Activated CD8-positive, alpha-beta memory T cell treated with anti-CD3 and anti-CD28 coated beads for 1 hour (primary cell): ENCODE measurements at regions not wholly inside any gene's neighbourhood (a gene's known extent, or its start where the extent isn't known, plus 50 kb on each side); places are given as distances from the start of the nearest gene placed in this dataset.

Source experiments
- DNase-seq, 2 donors: peaks; one replicate each; pipeline ENCODE4 v3.0.0-alpha.2; 2020; ENCODE audit warnings: low read depth in 1 of 2; ENCODE audit errors: extremely low read depth in 1 of 2

- no peak for DNase-seq
Measured at GRCh38 chr12:34289431-34290380, 267.4 kb downstream of the ALG10 start.

DNA sequence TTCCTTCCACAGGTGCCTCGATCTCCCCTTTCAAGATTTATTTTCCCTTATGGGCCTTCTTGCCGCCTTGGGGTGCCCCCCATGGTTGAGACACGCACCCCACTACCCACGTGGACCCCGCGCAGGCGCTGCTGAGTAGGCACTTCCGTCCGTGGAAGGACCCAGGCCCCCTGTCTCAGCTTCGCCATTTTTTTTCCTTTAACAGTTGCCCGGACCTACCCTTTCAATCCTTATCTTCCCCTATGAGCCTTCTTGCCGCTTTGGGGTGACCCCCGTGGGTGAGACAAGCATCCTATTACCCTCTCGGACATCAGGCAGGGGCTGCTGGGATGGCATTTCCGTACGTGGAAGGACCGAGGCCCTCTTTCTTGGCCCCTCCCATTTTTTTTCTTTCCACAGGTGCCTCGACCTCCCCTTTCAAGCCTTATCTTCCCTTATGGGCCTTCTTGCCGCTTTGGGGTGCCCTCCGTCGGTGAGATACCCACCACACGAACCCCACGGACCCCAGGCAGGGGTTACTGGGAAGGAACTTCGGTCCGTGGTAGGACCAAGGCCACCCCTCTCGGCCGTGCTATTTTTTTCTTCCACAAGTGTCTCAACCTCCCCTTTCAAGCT lies 268.2 kb downstream of the ALG10 start:
- DNase-seq, result no peak

GRCh38 chr12:34291001-34291400 lies 268.7 kb downstream of the ALG10 start:
- DNase-seq, result no peak

GRCh38 chr12:34291426-34291901 lies 269.2 kb downstream of the ALG10 start:
- no peak for DNase-seq

- DNase-seq, result no peak
Measured at GRCh38 chr12:34292736-34293625, 270.7 kb downstream of the ALG10 start.

DNA sequence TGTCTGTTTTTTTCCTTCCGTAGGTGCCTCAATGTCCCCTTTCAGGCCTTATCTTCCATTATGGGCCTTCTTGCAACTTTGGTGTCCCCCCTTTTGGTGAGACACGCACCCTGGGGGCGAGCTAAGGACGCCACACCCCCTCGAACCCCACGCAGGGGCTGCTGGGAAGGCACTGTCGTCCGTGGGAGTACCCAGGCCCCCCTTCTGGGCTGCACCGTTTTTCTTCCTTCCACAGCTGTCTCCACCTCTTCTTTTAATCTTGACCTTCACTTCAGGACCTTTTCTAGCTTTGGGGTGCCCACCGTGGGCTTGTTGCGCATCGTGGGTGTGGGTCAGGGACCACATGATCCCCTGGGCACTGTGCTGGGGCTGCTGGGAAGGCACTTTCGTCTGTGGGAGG lies 271.8 kb downstream of the ALG10 start:
- no peak for DNase-seq

DNA sequence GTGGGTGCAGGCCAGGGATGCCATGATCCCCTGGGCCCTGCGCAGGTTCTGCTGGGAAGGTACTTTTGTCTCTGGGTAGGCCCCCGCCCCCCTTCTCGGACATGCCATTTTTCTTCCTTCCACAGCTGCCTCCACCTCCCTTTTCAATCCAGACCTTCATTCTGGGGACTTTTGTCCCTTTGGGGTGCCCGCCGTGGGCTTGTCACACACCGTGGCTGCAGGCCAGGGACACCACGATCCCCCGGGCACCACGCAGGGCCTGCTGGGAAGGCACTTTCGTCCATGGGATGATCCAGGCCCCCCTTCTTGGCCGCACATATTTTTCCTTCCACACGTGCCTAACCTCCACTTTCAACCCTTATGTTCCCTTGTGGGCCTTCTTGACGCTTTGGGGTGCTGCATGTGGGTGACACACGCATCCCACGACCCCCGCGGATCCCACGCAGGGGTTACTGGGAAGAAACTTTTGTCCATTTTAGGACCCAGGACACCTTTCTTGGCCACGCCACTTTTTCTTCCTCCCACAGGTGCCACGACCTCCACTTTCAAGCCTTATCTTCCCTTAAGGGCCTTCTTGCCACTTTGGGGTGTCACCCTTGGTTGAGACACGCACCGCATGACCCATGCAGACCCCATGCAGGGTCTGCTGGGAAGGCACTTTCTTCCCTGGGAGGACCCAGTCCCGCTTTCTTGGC lies 272.5 kb downstream of the ALG10 start:
- DNase-seq, result no peak

DNA sequence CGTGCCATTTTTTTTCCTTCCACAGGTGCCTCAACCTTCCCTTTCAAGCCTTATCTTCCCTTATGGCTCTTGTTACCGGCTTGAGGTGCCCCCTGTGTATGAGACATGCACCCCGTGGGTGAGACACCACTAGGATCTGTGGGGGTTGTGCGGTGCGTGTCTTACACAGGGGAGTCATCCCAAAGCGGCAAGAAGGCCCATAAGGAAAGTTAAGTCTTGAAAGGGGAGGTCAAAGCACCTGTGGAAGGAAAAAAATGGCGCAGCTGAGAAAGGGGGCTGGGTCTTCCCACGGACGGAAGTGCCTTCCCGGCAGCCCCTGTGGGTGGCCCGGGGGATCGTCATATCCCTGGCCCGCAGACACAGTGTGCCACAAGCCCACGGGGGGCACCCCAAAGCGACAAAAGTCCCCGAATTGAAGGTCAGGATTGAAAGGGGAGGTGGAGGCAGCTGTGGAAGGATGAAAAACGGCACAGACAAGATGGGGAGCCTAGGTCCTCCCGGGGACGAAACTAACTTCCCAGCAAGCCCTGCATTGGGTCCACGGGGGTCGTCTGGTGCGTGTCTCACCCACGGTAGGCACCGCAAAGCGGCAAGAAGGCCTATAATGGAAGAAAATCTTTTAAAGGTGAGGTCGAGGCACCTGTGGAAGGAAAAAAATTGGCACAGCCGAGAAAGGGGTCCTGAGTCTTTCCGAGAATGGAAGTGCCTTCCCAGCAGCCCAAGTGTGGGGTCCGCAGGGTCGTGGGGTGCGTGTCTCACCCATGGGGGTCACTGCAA lies 273.3 kb downstream of the ALG10 start:
- no peak for DNase-seq

DNA sequence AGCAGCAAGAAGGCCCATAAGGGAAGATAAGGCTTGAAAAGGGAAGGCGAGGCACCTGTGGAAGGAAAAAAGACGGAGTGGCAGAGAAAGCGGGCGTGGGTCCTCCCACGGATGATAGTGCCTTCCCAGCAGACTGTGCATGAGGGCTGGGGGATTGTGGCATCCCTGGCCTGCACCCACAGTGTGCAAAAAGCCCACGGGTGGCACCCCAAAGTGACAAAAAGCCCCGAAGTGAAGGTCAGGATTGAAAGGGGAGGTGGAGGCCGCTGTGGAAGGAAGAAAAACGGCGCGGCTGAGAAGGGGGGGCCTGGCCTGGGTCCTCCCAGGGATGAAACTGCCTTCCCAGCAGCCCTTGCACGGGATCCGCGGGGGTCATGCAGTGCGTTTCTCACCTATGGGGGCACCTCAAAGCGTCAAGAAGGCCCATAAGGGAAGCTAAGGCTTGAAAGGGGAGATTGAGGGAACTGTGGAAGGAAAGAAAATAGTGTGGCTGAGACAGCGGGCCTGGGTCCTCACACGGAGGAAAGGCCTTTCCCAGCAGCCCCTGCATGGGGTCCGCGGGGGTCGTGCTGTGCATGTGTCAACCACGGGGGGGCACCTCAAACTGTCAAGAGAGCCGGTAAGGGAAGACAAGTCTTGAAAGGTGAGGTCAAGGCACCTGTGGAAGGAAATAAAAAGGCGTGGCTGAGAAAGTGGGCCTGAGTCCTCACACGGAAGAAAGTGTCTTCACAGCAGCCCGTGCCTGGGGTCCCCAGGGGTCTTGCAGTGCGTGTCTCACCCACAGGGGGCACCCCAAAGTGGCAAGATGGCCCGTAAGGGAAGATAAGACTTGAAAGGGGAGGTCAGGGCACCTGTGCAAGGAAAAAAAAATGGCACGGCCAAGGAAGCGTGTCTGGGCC lies 274.1 kb downstream of the ALG10 start:
- no peak for DNase-seq

GRCh38 chr12:34297126-34297789 lies 275.0 kb downstream of the ALG10 start:
- DNase-seq, result no peak

DNA sequence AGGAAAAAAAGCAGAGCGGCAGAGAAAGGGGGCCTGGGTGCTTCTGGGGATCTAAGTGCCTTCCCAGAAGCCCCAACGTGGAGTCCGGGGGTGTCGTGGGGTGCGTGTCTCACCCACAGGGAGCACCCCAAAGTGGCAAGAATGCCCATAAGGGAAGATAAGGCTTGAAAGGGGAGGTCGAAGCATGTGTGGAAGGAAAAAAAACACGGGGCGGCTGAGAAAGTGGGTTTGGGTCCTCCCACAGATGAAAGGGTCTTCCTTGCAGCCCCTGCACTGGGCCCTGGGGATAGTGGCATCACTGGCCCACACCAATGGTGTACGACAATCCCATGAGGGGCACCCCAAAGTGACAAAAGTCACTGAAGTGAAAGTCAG lies 275.5 kb downstream of the ALG10 start:
- DNase-seq, result no peak

DNA sequence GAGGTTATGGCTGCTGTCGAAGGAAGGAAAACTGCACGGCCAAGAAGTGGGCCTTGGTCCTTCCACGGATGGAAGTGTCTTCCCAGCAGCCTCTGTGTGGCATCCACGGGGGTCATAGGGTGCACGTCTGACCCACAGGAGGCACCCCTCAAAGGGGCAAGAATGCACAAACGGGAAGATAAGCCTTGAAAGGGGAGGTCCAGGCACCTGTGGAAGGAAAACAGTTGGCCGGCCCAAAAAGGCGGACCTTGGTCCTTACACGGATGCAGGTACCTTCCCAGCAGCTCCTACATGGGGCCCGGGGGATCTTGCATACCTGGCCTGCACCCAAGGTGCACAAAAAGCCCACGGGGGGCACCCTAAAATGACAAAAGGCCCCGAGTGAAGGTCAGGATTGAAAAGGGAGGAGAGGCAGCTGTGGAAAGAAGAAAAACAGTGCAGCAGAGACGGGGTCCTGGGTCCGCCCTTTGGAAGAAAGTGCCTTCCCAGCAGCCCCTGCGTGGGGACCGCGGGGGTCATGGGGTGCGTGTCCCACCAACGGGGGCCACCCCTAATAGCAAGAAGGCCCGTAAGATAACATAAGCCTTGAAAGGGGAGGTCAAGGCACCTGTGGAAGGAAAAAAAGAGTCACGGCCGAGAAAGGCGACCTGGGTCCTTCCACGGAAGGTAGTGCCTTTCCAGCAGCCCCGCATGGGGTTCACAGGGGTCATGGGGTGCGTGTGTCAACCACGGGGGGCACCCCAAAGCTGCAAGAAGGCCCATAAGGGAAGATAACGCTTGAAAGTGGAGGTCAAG lies 276.1 kb downstream of the ALG10 start:
- DNase-seq, result no peak

DNA sequence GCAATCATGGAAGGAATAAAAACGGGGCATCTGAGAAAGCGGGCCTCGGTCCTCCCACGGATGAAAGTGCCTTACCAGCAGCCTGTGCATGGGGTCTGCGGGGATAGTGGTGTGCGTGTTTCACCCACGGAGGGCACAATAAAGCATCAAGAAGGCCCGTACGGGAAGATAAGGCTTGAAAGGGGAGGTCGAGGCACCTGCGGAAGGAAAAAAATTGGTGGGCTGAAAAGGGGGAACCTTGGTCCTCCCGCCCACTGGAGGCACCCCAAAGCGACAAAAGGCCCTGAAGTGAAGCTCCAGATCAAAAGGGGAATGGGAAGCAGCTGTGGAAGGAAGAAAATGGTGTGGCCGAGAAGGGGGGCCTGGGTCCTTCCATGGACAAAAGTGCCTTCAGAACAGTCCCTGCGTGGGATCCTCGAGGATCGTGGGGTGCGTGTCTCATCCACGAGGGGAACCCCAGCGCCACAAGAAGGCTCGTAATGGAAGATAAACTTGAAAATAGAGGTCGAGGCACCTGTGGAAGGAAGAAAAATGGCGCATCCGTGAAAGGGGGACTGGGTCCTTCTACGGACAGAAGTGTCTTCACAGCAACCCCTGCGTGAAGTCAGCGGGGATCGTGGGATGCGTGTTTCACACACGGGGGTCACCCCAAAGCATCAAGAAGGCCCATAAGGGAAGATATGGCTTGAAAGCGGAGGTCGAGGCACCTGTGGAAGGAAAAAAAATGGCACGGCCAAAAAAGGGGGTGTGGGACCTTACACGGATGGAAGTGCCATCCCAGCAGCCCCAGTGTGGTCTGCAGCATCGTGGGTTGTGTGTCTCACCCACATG lies 276.9 kb downstream of the ALG10 start:
- DNase-seq, result no peak

GRCh38 chr12:34299802-34300193 lies 277.5 kb downstream of the ALG10 start:
- no peak for DNase-seq

DNA sequence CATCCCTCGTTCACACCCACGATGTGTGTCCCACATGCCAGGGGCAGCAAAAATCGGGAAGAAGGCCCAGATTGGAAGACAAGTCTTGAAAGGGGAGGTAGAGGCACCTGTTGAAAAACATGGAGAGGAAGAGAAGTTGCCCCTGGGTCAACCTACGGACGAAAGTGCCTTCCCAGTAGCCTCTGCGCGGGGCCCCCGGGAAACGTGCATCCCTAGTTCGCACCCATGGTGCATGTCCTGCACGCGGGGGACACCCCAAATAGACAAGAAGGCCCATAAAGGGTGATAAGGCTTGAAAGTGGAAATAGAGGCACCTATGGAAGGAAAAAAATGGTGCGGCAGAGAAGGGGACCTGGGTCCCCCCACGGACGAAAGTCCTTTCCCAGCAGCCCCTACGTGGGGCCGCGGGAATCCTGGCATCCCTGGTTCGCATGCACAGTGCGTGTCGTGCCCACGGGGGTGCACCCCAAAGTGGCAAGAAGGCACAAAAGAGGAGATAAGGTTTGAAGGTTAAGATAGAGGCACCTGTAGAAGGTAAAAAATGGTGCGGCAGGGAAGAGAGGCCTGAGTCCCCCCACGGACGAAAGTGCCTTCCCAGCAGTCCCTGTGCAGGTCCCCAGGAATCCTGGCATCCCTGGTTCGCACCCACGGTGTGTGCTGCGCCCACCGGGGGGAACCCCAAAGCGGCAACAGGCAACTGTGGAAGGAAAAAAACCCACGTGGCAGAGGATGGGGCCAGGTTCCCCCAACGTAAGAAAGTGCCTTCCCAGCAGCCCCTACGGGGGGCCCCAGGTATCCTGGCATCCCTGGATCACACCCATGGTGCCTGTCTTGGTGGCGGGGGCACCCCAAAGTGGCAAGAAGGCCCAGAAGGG lies 278.3 kb downstream of the ALG10 start:
- no peak for DNase-seq
